Hematopoietic multipotent progenitor cell treated with erythropoietin and hydrocortisone succinate and interleukin-3 and kit ligand, for 8 days (in vitro differentiated cells): ENCODE measurements at regions not wholly inside any gene's neighbourhood (a gene's known extent, or its start where the extent isn't known, plus 50 kb on each side); places are given as distances from the start of the nearest gene placed in this dataset.
A peak's percentile ranks its signal among the peaks of the same experiment; 100 is the strongest.

ENCODE experiments used
- DNase-seq: peaks from one replicate; pipeline ENCODE4 v3.0.0-alpha.2; 2015

- no peak for DNase-seq
Measured at GRCh38 chr12:118709946-118710345, 271.4 kb upstream of the SRRM4 start.

- no peak for DNase-seq
Measured at GRCh38 chr12:118711185-118711584, 270.2 kb upstream of the SRRM4 start.

- DNase-seq, result peak; percentile 56
Measured at GRCh38 chr12:118714051-118714460, 267.3 kb upstream of the SRRM4 start.

GRCh38 chr12:118714500-118714899 lies 266.8 kb upstream of the SRRM4 start:
- DNase-seq, result no peak

- DNase-seq, result no peak
Measured at GRCh38 chr12:118715647-118716046, 265.7 kb upstream of the SRRM4 start.

GRCh38 chr12:118727196-118727978 lies 254.0 kb upstream of the SRRM4 start:
- no peak for DNase-seq

GRCh38 chr12:118727979-118728366 lies 253.4 kb upstream of the SRRM4 start:
- DNase-seq, result no peak

- no peak for DNase-seq
Measured at GRCh38 chr12:118734266-118734665, 247.1 kb upstream of the SRRM4 start.

GRCh38 chr12:118737985-118738540 lies 243.3 kb upstream of the SRRM4 start:
- DNase-seq, result no peak

GRCh38 chr12:118741194-118741593 lies 240.1 kb upstream of the SRRM4 start:
- no peak for DNase-seq

- no peak for DNase-seq
Measured at GRCh38 chr12:118742431-118742830, 238.9 kb upstream of the SRRM4 start.

GRCh38 chr12:118743896-118744700 lies 237.2 kb upstream of the SRRM4 start:
- DNase-seq, result no peak

- no peak for DNase-seq
Measured at GRCh38 chr12:118746176-118746575, 235.2 kb upstream of the SRRM4 start.

GRCh38 chr12:118746960-118747359 lies 234.4 kb upstream of the SRRM4 start:
- no peak for DNase-seq

- no peak for DNase-seq
Measured at GRCh38 chr12:118747771-118748170, 233.6 kb upstream of the SRRM4 start.

- no peak for DNase-seq
Measured at GRCh38 chr12:118748478-118749380, 232.6 kb upstream of the SRRM4 start.

GRCh38 chr12:118749646-118750045 lies 231.7 kb upstream of the SRRM4 start:
- DNase-seq, result no peak

- no peak for DNase-seq
Measured at GRCh38 chr12:118750666-118751065, 230.7 kb upstream of the SRRM4 start.

GRCh38 chr12:118751355-118751754 lies 230.0 kb upstream of the SRRM4 start:
- no peak for DNase-seq

GRCh38 chr12:118760623-118761022 lies 220.7 kb upstream of the SRRM4 start:
- no peak for DNase-seq

GRCh38 chr12:118763234-118763633 lies 218.1 kb upstream of the SRRM4 start:
- DNase-seq, result no peak

- no peak for DNase-seq
Measured at GRCh38 chr12:118773956-118774723, 207.2 kb upstream of the SRRM4 start.
